ENCODE measurements at regions not wholly inside any gene's neighbourhood (a gene's known extent, or its start where the extent isn't known, plus 50 kb on each side); places are given as distances from the start of the nearest gene placed in this dataset.

GRCh38 chr6:105515054-105515453 is 112.2 kb upstream of the PREP start:
- no peak overlapping the region for H3K4me3 ChIP-seq (ENCODE audit: low read depth, low read length)
- no peak for DNase-seq (ENCODE audit: low read depth)
- no peak for TF ChIP-seq CTCF (IDR thresholded peaks at IDR 0.05; ENCODE audit: low read depth, low read length, missing control alignments)

- no peak for DNase-seq (ENCODE audit: low read depth)
- no peak for TF ChIP-seq CTCF (IDR thresholded peaks at IDR 0.05; ENCODE audit: low read depth, low read length, missing control alignments)
- no peak overlapping the region for H3K4me3 ChIP-seq (ENCODE audit: low read depth, low read length)
Observed at GRCh38 chr6:105514306-105514705, 111.4 kb upstream of the PREP start.

GRCh38 chr6:105511639-105512038 is 108.8 kb upstream of the PREP start:
- no peak overlapping the region for H3K4me3 ChIP-seq (ENCODE audit: low read depth, low read length)
- no peak for TF ChIP-seq CTCF (IDR thresholded peaks at IDR 0.05; ENCODE audit: low read depth, low read length, missing control alignments)
- no peak for DNase-seq (ENCODE audit: low read depth)

- no peak for DNase-seq (ENCODE audit: low read depth)
- H3K4me3 ChIP-seq (ENCODE audit: low read depth, low read length), result no peak overlapping the region
- no peak for TF ChIP-seq CTCF (IDR thresholded peaks at IDR 0.05; ENCODE audit: low read depth, low read length, missing control alignments)
Observed at GRCh38 chr6:105510746-105511145, 107.9 kb upstream of the PREP start.

GRCh38 chr6:105509506-105510331 is 106.8 kb upstream of the PREP start:
- no peak overlapping the region for H3K4me3 ChIP-seq (ENCODE audit: low read depth, low read length)
- DNase-seq (ENCODE audit: low read depth), result no peak
- TF ChIP-seq CTCF (IDR thresholded peaks at IDR 0.05; ENCODE audit: low read depth, low read length, missing control alignments), result no peak

- no peak for DNase-seq (ENCODE audit: low read depth)
- no peak overlapping the region for H3K4me3 ChIP-seq (ENCODE audit: low read depth, low read length)
- no peak for TF ChIP-seq CTCF (IDR thresholded peaks at IDR 0.05; ENCODE audit: low read depth, low read length, missing control alignments)
Observed at GRCh38 chr6:105507811-105508210, 104.9 kb upstream of the PREP start.

- no peak for DNase-seq (ENCODE audit: low read depth)
- no peak overlapping the region for H3K4me3 ChIP-seq (ENCODE audit: low read depth, low read length)
- TF ChIP-seq CTCF (IDR thresholded peaks at IDR 0.05; ENCODE audit: low read depth, low read length, missing control alignments), result no peak
Observed at GRCh38 chr6:105504706-105505105, 101.8 kb upstream of the PREP start.

All from GM12864 (cell line).